ENCODE measurements at regions not wholly inside any gene's neighbourhood (a gene's known extent, or its start where the extent isn't known, plus 50 kb on each side); places are given as distances from the start of the nearest gene placed in this dataset.

- Histone ChIP-seq H3K27ac (no peak overlapping the region), H3K36me3 (no peaks in the 10 kb centered on the region), H3K9me3 (ENCODE audit: severe bottlenecking) (peaks cover 4% of the 10 kb centered on the region), H3K4me3 (ENCODE audit: low read depth, low read length) (no peak overlapping the region), H3K27me3 (ENCODE audit: insufficient read depth, low read depth, severe bottlenecking) (peaks cover 98% of the 10 kb centered on the region)
- DNase-seq: no peak
- TF ChIP-seq, protein P1, sequence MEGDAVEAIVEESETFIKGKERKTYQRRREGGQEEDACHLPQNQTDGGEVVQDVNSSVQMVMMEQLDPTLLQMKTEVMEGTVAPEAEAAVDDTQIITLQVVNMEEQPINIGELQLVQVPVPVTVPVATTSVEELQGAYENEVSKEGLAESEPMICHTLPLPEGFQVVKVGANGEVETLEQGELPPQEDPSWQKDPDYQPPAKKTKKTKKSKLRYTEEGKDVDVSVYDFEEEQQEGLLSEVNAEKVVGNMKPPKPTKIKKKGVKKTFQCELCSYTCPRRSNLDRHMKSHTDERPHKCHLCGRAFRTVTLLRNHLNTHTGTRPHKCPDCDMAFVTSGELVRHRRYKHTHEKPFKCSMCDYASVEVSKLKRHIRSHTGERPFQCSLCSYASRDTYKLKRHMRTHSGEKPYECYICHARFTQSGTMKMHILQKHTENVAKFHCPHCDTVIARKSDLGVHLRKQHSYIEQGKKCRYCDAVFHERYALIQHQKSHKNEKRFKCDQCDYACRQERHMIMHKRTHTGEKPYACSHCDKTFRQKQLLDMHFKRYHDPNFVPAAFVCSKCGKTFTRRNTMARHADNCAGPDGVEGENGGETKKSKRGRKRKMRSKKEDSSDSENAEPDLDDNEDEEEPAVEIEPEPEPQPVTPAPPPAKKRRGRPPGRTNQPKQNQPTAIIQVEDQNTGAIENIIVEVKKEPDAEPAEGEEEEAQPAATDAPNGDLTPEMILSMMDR (IDR thresholded peaks at IDR 0.05; ENCODE audit: low read depth, low read length): no peak
Observed at GRCh38 chr13:20351281-20352022, 119.3 kb upstream of the GJB6 start.

- peaks cover 98% of the 10 kb centered on the region for H3K27me3 ChIP-seq (ENCODE audit: insufficient read depth, low read depth, severe bottlenecking)
Observed at GRCh38 chr13:20350819-20351218, 118.7 kb upstream of the GJB6 start.

GRCh38 chr13:20350382-20350763 is 118.3 kb upstream of the GJB6 start:
- Histone ChIP-seq H3K27ac (no peak overlapping the region), H3K4me3 (ENCODE audit: low read depth, low read length) (no peak overlapping the region), H3K36me3 (no peaks in the 10 kb centered on the region), H3K9me3 (ENCODE audit: severe bottlenecking) (peaks cover 4% of the 10 kb centered on the region), H3K27me3 (ENCODE audit: insufficient read depth, low read depth, severe bottlenecking) (peaks cover 98% of the 10 kb centered on the region)
- TF ChIP-seq, protein P1 (IDR thresholded peaks at IDR 0.05; ENCODE audit: low read depth, low read length): no peak
- DNase-seq: no peak

More at GRCh38 chr13:20350819-20351218, 118.7 kb upstream of the GJB6 start:
- peaks cover 4% of the 10 kb centered on the region for H3K9me3 ChIP-seq (ENCODE audit: severe bottlenecking)
- TF ChIP-seq, protein P1 (IDR thresholded peaks at IDR 0.05; ENCODE audit: low read depth, low read length): no peak
- no peak overlapping the region for H3K27ac ChIP-seq
- H3K4me3 ChIP-seq (ENCODE audit: low read depth, low read length): no peak overlapping the region
- no peak for DNase-seq
- H3K36me3 ChIP-seq: no peaks in the 10 kb centered on the region

DNA sequence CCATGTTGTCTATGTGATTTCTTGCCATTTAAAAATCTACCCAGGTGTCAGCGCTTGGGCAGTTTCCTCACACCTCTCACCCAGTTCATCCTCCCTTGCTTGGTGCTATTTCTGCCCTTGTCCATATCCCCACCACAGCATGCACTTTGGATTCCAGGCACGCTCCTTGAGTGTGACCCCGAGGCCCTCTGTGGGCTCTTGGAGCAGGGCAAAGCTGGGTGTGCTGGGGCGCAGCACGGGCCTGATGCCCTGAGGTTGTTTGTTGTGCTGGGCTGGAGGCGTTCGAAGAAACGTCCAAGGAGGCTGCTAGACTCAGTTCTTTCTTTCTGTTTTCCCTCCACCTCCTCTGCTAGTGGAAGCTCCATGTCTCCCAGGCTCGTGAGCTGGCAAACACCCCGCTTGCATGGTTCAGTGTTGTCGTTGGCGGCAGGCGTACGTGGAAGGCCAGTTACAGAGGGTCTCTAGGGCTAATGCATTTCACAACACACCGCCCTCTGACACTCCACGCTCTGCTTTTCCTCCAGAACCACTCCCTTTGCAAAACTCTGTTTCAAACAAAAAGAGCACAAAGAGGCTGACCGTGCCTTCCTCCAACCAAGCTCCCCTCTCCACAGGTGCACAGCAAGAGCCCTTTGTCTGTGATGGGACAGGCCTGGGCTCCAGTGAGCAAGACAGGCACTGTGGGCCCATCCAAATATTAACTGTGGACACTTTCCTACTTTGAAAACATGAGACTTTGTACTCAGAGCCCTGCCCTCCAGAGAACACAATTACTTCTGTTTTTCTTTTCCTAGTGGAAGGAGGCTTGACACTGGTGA is 117.7 kb upstream of the GJB6 start:
- no peaks in the 10 kb centered on the region for H3K36me3 ChIP-seq
- no peak overlapping the region for H3K4me3 ChIP-seq (ENCODE audit: low read depth, low read length)
- no peak for DNase-seq
- H3K27me3 ChIP-seq (ENCODE audit: insufficient read depth, low read depth, severe bottlenecking): peaks cover 98% of the 10 kb centered on the region
- TF ChIP-seq, protein P1 (IDR thresholded peaks at IDR 0.05; ENCODE audit: low read depth, low read length): no peak
- H3K9me3 ChIP-seq (ENCODE audit: severe bottlenecking): peaks cover 4% of the 10 kb centered on the region
- no peak overlapping the region for H3K27ac ChIP-seq

DNA sequence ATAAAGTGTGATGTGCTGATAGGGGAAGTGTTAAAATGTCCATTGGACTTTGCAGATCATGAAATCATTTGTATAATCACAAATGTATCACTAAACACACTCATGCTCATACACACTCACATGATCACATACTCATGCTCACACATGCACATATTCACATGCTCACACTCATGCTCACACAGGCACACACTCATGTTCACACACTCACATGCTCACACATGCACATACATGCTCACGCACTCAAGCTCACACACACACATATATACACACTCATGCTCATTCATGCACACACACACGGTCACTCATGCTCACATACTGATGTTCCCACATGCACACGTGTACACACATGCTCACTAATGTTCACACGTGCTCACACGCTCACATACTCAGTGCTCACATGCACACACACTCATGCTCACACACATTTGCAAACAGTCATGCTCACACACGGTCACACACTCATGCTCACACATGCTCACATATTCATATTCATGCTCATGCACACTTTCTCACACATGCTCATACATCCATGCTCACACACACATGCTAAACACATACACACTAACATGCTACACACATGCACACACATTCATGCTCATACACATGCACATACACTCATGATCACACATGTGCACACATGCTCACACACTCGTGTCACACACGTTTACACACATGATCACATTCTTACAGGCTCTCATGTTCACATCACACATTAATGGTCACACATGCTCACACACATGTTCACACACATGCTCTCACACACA is 116.7 kb upstream of the GJB6 start:
- Histone ChIP-seq H3K27ac (no peak overlapping the region), H3K4me3 (ENCODE audit: low read depth, low read length) (no peak overlapping the region), H3K9me3 (ENCODE audit: severe bottlenecking) (peaks cover 5% of the 10 kb centered on the region), H3K27me3 (ENCODE audit: insufficient read depth, low read depth, severe bottlenecking) (peaks cover 98% of the 10 kb centered on the region), H3K36me3 (no peaks in the 10 kb centered on the region)
- DNase-seq: no peak
- TF ChIP-seq, protein P1 (IDR thresholded peaks at IDR 0.05; ENCODE audit: low read depth, low read length): no peak

Data from WERI-Rb-1 (cell line).